HG03280 (cell line): ENCODE measurements at regions not wholly inside any gene's neighbourhood (a gene's known extent, or its start where the extent isn't known, plus 50 kb on each side); places are given as distances from the start of the nearest gene placed in this dataset.

Source experiments
- ATAC-seq: cut with Tn5 transposase; IDR thresholded peaks from one replicate; pipeline ENCODE4 v1.9.1; 2021; ENCODE audit warnings: mild to moderate bottlenecking, moderate library complexity; ENCODE audit not compliant: unreplicated experiment

DNA sequence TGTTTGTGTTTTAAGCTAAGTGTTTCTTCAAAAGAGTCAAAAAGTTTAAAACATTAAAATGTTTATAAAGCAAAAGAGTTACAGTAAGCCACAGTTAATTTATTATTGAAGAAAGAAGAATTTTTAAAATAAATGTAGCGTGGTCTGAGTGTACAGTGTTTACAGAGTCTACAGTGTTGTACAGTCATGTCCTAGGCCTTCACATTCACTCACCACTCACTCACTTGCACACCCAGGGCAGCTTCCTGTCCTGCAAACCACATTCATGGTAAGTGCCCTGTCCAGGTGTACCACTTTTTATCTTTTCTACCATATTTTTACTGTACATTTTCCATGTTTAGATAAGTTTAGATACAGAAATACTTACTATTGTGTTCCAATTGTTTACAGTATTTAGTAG lies 239.7 kb upstream of the AGA start:
- no peak for ATAC-seq

DNA sequence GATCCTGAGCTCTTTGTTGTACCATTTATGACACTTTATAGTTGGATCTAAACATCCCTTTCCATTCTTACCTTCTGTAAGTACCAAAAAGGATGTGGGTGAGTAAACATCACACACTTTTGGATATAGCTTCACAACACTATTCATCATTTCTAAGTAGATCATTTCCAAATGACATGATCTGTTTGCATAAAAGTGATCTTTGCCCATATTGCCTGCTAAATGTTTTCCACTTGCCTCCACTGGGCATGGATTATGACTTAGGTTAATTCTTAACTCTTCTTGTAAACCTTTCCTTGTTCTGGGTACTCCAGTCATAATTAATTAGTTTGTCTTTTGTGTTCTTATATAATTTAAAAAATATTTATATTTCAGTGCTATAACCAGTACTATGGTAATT lies 244.9 kb upstream of the AGA start:
- no peak for ATAC-seq

DNA sequence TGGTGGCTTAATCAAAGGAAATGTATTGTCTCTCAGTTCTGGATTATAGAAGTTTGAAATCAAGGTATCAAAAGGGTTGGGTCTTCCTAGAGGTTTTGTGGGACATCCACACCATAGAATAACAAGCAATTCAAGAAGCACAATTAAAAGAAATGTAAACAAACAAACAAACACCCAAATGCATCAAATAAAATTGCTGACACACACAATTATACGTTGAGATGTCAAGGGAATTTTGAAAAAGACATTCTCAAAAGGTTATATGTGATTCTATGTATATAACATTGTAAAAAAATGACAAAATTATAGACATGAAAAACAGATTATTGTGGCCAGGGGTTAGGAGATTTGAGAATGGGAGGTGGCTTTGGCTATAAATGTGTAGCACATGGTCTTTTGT lies 250.7 kb upstream of the AGA start:
- no peak for ATAC-seq

DNA sequence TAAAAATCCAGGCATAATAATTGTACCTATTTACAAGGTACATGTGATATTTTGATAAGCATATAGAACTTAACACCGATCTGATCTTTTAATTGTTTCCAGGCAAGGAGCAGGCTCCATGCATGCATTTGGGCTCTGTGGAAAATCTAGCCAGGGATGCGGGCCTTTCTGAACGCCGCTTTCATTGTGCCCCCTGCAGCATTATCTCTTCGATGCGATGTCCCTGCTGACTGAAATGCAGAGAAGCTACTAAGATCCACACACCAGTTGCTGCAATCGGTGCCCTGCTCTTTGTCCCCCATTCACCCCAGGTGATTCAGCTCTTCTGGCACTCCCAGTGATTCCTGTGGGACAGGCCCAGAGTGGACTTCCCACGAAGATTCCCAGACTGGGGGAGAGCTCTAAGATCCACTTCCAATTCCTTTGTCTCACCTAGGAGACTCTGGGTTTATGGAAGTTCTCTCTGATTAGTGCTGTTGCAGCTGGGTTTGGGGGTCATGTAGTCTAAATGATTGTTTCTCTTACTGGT lies 254.3 kb upstream of the AGA start:
- ATAC-seq: no peak

DNA sequence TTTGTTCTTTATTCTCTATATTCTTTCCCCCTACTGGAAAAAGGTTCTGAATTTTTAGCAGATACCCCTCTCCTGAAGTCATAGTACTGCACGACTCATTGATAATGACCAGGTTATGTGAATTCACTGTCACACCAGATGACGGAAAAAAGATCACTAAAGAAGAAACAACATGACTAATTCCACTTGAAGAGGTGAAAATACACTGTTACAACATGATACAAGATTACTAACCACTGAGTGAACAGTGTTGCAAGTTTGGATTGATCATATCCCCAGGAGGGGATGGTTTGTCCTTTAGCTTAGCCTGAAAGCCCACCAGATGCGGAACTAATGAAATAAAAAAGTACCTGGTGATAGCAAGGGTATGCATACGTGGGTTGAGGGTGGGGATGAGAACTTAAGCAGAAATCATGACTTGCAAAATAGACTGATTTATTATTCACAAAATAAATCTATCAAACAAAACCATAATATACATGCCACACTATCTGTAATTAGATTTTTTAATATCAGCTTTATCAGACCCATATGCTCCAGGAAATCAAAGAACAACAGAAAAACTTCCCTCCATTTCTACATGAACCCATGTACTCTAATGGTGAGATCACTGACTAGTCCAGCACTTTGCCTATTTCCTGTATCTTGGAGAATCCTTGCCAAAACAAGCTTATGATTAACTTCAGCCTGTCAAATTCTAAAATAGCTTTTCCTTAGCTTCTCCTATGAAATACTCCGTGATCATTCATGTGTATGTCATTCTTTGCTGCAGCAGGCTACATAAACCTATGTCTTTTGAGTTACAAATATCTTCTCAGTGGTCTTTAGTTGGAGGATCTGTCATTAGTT lies 257.4 kb upstream of the AGA start:
- ATAC-seq: no peak

DNA sequence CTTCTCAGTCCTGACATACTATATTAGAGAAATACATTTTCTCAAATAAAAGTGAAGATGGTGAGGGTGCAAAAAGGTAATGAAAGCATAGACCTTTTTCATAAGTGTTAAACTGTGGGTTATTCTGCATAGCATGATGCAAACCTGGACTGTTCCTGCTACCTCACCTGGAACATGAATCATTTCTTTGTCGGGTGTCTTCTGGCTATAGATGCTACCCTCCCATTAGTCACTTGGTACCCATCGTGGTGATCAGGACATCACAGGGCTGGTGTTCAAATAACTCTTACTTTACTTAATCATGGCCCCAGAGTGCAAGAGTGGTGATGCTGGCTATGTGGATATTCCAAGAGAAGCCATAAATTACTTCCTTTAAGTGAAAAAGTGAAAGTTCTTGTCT lies 264.7 kb upstream of the AGA start:
- no peak for ATAC-seq

DNA sequence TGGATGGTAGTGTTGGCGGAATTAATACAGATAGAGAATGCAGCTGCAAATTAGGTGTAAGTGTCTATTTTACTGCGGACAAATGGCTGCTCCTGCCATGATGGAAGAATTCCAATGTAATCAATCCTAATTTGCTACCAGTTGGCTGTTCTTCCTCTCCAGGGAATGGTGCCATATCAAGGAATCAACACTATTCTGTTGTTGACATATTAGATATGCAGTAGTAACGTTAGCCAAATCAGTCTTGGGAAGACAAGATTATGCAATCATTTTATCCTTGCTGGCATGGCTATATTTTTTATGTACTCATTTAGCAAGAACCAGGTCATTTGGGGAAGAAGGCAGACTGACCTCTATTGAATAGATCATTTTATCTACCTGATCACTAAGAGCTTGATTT lies 271.2 kb upstream of the AGA start:
- no peak for ATAC-seq

DNA sequence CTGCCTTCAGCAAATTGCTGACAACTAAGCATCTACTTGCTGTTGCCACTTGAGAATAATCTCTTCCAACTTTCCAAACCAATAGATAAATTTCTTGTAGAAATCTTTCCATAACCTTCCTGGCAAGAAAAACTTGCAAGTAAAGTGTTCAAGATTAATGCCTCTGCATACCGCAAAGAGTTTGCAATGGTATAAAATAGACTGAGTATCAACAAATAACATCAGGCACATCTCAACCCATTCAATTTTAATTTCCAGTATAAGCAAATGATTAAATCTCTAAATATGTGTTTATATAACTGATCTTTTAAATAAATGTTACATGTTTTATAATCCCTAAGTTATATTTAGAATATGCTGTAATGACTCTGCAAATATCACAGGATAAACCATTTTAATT lies 275.2 kb upstream of the AGA start:
- no peak for ATAC-seq

DNA sequence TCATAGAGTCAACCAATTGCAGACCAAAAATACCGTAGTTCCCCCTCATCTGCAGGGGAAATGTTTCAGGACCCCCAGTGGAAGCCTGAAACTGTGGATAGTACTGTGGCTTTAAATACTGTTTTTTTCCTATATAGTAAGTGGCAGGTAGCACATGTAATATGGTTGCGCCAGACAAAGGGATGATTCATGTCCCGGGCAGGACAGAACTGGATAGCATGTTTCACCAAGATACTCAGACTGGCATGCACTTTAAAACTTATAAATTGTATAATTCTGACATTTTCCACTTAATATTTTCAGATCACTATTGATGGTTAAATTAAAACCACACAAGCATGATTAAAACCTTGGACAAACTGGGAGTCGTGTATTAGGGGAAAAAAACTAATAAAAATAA lies 276.3 kb upstream of the AGA start:
- no peak for ATAC-seq

DNA sequence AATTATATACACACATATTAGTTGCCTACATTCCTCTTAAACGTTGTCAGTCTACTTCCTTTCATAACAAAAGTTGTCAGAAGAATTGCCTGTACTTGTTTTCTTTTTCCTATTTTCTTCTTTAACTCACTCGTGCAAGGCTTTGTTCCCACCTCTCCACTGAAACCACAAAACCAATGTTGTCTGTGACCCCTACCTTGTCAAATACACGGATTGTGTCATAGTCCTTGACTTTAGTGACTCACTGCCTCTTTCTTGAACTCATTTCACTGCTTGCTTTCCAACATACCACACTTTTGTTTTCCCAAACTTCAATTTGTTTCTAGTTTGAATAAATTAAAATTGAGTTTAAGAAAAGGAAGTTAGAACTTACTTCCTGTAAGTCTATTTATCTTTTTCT lies 283.9 kb upstream of the AGA start:
- no peak for ATAC-seq

DNA sequence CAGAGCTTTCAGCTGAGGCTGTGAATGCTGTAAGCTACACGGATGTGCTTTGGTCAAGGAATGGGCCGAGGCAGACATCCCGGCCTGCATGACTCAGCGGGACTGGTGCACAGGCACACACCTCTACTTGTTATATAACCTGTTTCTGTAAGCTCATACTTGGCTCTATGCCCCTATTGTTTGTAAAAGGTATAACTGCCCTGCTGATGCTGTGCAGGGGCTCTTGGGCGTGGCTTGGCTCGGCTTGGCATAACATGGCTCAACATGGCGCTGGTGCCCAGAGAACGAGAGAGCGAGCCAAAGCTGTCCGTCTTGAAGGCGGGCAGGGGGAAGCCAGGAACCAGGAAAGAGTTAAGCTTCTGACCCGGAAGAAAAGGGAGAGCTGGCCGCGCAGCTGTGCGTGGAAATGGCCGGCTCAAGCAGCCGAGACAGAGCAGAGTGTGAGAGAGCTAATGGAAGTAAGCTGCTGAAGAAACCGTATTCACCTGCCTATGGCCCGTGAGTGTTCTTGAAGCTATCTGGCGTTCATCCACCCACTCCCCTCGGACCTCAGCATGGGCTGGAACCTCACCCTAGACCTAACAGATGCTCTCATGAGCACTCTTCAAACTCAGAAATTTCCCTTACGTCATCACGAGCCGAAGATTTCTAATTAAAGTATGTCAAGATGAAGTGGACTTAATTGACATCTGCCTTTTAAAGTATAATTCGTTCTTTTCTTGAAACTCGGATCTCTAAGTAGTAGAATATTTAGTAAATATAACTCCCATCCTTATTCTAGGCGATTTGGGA lies 286.3 kb upstream of the AGA start:
- no peak for ATAC-seq

DNA sequence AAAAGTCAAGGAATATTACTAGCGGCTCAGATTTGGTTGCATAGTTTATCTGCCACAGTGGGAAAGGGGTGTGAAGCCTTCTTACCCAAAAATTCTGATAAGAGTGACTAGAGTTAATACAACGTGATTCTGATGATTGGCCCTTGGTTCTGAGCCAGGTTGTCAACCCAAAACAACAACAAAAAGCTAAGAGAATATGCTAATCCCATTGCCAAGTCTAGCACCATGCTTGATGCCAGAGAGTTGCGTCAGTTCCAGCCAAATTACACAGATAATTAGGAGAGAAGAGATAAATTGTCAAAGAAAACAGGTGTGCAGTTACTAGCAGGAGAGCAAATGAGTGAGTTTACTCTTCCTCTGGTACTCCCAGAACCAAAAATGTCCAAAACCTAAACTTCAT lies 287.4 kb upstream of the AGA start:
- ATAC-seq: no peak

DNA sequence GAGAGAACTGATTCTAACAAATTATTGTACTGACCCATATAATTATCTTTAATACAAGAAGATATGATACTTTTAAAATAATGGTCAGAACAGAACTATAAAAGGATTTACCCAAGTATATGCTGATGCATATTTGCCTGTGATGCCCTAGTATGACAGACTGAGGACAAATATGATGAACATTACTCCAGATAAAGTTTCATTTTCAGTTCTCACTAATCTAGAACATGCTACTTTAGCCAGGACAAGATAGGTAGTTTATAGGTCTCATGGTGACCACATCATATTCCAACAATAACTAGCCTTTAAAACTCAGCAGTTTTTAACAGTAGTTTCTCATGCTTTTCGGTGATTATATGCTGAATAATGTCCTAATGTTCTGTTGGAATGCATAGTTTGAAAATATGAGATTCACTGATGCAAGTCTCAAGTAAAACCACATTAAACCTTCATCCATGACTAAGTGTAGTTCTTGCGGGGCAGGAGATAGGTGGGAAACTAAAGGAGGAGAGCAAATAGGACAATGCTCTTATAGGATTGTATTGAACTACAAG lies 295.2 kb upstream of the AGA start:
- ATAC-seq: no peak

DNA sequence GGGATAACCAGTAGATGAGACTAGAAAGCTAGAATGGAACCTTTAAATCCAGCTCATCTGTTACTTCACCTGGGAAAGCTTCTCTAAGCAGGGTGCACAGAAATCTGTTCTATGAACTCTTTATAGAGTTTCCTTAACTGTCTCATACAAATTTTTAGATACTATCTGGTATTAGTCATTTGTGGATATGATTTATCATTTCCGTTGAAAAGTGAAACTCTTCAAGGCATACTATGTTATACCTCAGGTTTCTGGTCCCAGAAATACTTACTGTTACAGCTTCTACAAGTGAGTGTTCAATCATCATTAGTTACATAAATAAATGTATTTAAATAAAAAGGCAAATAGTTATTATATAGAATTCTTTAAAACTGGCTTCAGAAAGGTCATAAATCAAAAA lies 298.3 kb upstream of the AGA start:
- ATAC-seq: no peak

DNA sequence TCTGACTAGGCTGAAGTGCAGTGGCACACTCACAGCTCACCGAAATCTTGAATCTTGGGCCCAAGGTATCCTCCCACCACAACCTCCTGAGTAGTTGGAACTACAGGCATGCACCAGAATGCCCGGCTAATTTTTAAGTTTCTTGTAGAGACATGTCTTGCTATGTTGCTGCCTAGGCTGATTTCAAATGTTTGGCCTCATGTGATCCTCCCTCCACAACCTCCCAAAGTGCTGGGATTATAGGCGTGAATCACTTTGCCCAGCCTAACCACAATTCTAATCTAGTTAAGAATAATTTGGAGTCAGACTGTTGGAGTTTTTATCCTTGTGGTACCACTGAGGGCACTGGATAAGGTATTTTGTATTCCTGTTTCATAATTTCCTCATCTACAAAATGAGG lies 317.5 kb upstream of the AGA start:
- ATAC-seq: no peak

DNA sequence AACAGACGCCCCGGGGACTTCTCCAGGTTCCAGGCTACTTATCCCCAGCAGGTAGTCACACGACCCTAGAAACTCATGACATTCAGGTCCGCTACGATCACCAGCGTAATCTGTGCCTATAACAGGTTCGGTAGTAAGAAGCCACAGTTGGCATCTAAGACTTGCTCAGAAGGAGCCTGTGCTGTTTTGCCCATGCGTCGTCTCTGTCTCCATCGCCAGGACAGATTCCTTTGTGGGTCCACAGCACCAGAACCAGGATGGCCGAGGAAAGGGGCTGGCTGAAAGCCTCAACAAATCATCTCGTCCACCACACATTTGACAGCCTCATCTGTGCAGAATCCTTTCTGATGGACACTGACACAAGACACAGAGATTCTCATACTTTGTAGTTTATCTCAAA lies 319.5 kb upstream of the AGA start:
- ATAC-seq: no peak

DNA sequence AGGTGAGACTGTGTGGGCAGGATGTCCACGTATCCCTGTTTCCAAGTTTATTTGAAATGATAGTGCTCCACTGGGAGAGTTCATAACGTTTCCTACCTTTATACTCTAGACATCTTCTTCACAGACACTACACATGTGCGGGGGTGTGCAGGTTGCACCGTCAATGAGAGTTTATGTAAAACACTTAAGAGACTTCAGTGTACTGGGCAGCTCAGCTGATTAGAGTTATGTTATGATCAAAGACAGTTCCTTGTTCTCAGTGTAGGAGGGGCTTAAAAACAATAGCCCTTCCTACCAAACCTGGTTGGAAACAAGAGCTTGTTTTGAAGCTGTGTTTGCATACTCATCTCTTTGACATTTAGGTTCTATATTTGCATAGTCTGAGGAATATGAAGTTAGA lies 326.9 kb upstream of the AGA start:
- no peak for ATAC-seq

DNA sequence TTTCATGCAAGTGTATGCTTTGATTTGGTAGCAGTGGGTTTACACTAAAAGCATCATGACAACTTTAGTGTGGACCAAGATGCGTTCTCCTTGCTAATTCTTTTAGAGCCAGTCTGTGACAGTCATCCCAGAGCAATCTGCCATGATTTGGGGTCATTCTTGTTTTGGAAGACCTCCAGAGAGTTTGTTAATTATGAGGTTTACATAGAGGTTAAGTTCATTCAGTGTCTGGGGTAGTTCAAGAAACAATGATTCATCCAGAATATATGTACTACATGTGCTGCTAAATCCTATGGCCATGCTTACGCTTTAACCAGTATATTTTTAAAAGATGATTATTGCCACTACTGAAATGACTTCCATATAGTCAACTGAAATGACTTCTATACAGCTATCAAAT lies 328.5 kb upstream of the AGA start:
- ATAC-seq: no peak

DNA sequence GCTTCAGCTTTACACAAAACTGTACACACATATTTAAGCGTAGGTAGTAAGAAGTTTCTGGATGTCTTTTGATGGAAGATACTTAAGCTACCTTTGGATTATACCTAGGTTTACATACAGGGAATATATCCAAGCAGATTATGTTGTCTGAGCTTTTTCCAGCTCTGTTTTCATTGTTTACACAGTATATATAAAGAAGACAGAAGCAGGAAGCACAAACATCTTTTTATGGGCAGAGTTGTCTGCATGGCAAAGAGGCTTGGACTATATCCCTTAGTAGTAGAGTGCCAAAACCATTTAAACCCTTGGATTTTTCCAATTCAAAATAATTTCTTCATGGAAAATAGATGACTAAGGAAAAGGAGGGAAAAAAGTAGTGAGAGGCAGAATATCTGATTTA lies 329.4 kb upstream of the AGA start:
- ATAC-seq: no peak

DNA sequence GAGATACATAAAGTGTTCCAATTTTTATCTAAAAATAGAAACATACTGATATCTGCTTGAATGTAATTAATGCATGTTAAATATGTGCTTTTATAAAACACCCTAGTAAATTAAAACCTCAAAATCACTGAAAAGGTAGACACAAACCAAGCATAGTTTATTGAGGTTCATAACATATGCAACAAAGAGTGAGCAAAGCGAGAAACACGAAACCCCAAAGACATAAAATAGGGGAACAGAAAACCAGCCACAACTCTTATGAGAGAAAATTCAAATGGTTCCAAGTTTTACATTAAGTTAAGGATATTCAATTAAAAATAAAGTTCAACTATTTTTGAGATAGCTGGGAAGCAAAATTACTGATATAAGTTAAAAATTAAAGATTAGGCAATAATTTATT lies 336.4 kb upstream of the AGA start:
- no peak for ATAC-seq

DNA sequence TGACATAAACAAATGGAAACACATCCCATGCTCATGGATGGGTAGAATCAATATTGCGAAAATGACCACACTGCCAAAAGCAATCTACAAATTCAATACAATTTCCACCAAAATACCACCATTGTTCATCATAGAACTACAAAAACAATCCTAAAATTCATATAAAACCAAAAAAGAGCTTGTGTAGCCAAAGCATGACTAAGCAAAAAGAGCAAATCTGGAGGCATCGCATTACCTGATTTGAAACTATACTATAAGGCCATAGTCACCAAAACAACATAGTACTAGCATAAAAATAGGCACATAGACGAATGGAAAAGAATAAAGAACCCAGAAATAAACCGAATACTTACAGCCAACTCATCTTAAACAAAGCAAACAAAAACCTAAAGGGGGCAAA lies 342.8 kb upstream of the AGA start:
- no peak for ATAC-seq

DNA sequence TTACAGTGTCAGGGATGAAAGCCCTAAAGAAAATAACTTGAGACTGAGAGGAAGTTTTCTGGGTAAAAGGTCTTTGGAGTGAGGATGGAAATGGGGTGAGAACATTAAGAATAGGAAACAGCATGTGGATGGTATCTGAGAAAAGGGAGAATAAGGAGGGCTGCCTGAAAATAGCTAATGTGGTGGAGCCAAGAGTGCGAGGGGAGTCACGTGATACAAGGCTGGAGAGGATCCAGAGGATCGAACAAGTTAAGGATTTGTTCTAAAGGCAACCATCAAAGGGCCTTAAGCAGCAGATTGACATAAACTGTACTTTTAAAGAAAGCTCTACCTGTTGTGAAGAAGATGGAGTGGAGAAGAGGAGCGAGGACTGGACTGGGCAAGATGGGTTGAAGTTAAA lies 347.4 kb upstream of the AGA start:
- no peak for ATAC-seq
